ENCODE measurements at regions not wholly inside any gene's neighbourhood (a gene's known extent, or its start where the extent isn't known, plus 50 kb on each side); places are given as distances from the start of the nearest gene placed in this dataset.
"Not testable (repeated sequence)": the region's sequence is repeated elsewhere in the genome, so short reads cannot be mapped to it uniquely, and the experiment has no call there.

GRCh38 chr7:76809856-76810255 lies 182.8 kb upstream of the POMZP3 start:
- FAIRE-seq; H3K27me3 ChIP-seq (ENCODE audit: control insufficient read depth in 2 of 2, insufficient read depth in 2 of 2, low read length in 2 of 2); H3K79me2 ChIP-seq (ENCODE audit: control insufficient read depth, insufficient read depth, low read length); H3K9ac ChIP-seq (replicated peaks; ENCODE audit: extremely low read depth, insufficient read depth, low read length); POLR2A ChIA-PET; H3K4me1 ChIP-seq (ENCODE audit: control insufficient read depth, extremely low read depth, insufficient read depth, low read length); intact Hi-C loops (cut with micrococcal nuclease); H3K27ac ChIP-seq (ENCODE audit: insufficient read depth, low read depth, low read length); H3K9me3 ChIP-seq (replicated peaks; ENCODE audit: control insufficient read depth, insufficient read depth, low read length); H3K36me3 ChIP-seq (ENCODE audit: control insufficient read depth in 2 of 2, extremely low read depth in 1 of 2, insufficient read depth in 2 of 2, low read length in 2 of 2); dilution Hi-C loops (cut with MboI; ENCODE audit: extremely low pct_ligation_motif_present, low sequenced_read_pairs); H3K4me3 ChIP-seq (replicated peaks in 1 of 3; ENCODE audit: insufficient read depth in 1 of 3, low read depth in 1 of 3, low read length in 3 of 3); CTCF ChIA-PET; BruUV-seq (replicated peaks); H3K4me2 ChIP-seq (ENCODE audit: insufficient read depth, low read length); H2AFZ ChIP-seq (ENCODE audit: low read depth, low read length); H4K20me1 ChIP-seq (replicated peaks; ENCODE audit: control insufficient read depth, extremely low read depth, insufficient read depth, low read length); DNase-seq (ENCODE audit: low read depth, low spot score); H3K9me1 ChIP-seq (replicated peaks; ENCODE audit: control insufficient read depth, extremely low read depth, insufficient read depth, low read length): not testable (repeated sequence)

- H3K4me2 ChIP-seq (ENCODE audit: insufficient read depth, low read length); DNase-seq (ENCODE audit: low read depth, low spot score); FAIRE-seq; H3K4me1 ChIP-seq (ENCODE audit: control insufficient read depth, extremely low read depth, insufficient read depth, low read length); H3K9me3 ChIP-seq (replicated peaks; ENCODE audit: control insufficient read depth, insufficient read depth, low read length); H2AFZ ChIP-seq (ENCODE audit: low read depth, low read length); CTCF ChIA-PET; H3K27ac ChIP-seq (ENCODE audit: insufficient read depth, low read depth, low read length); H4K20me1 ChIP-seq (replicated peaks; ENCODE audit: control insufficient read depth, extremely low read depth, insufficient read depth, low read length); BruUV-seq (replicated peaks); H3K27me3 ChIP-seq (ENCODE audit: control insufficient read depth in 2 of 2, insufficient read depth in 2 of 2, low read length in 2 of 2); H3K79me2 ChIP-seq (ENCODE audit: control insufficient read depth, insufficient read depth, low read length); POLR2A ChIA-PET; H3K4me3 ChIP-seq (replicated peaks in 1 of 3; ENCODE audit: insufficient read depth in 1 of 3, low read depth in 1 of 3, low read length in 3 of 3); H3K36me3 ChIP-seq (ENCODE audit: control insufficient read depth in 2 of 2, extremely low read depth in 1 of 2, insufficient read depth in 2 of 2, low read length in 2 of 2); dilution Hi-C loops (cut with MboI; ENCODE audit: extremely low pct_ligation_motif_present, low sequenced_read_pairs); H3K9me1 ChIP-seq (replicated peaks; ENCODE audit: control insufficient read depth, extremely low read depth, insufficient read depth, low read length); intact Hi-C loops (cut with micrococcal nuclease); H3K9ac ChIP-seq (replicated peaks; ENCODE audit: extremely low read depth, insufficient read depth, low read length): not testable (repeated sequence)
These were observed 180.6 kb upstream of the POMZP3 start for GRCh38 chr7:76807588-76808100.

- H3K9me3 ChIP-seq (replicated peaks; ENCODE audit: control insufficient read depth, insufficient read depth, low read length); POLR2A ChIA-PET; H3K9ac ChIP-seq (replicated peaks; ENCODE audit: extremely low read depth, insufficient read depth, low read length); DNase-seq (ENCODE audit: low read depth, low spot score); H4K20me1 ChIP-seq (replicated peaks; ENCODE audit: control insufficient read depth, extremely low read depth, insufficient read depth, low read length); H3K4me3 ChIP-seq (replicated peaks in 1 of 3; ENCODE audit: insufficient read depth in 1 of 3, low read depth in 1 of 3, low read length in 3 of 3); H3K9me1 ChIP-seq (replicated peaks; ENCODE audit: control insufficient read depth, extremely low read depth, insufficient read depth, low read length); H3K27ac ChIP-seq (ENCODE audit: insufficient read depth, low read depth, low read length); FAIRE-seq; BruUV-seq (replicated peaks); dilution Hi-C loops (cut with MboI; ENCODE audit: extremely low pct_ligation_motif_present, low sequenced_read_pairs); H3K79me2 ChIP-seq (ENCODE audit: control insufficient read depth, insufficient read depth, low read length); H3K36me3 ChIP-seq (ENCODE audit: control insufficient read depth in 2 of 2, extremely low read depth in 1 of 2, insufficient read depth in 2 of 2, low read length in 2 of 2); H2AFZ ChIP-seq (ENCODE audit: low read depth, low read length); H3K27me3 ChIP-seq (ENCODE audit: control insufficient read depth in 2 of 2, insufficient read depth in 2 of 2, low read length in 2 of 2); intact Hi-C loops (cut with micrococcal nuclease); H3K4me2 ChIP-seq (ENCODE audit: insufficient read depth, low read length); CTCF ChIA-PET; H3K4me1 ChIP-seq (ENCODE audit: control insufficient read depth, extremely low read depth, insufficient read depth, low read length): not testable (repeated sequence)
These were observed 179.4 kb upstream of the POMZP3 start for GRCh38 chr7:76806460-76806859.

GRCh38 chr7:76806010-76806409 lies 178.9 kb upstream of the POMZP3 start:
- H3K9me1 ChIP-seq (replicated peaks; ENCODE audit: control insufficient read depth, extremely low read depth, insufficient read depth, low read length); H3K4me3 ChIP-seq (replicated peaks in 1 of 3; ENCODE audit: insufficient read depth in 1 of 3, low read depth in 1 of 3, low read length in 3 of 3); H3K9ac ChIP-seq (replicated peaks; ENCODE audit: extremely low read depth, insufficient read depth, low read length); H3K27me3 ChIP-seq (ENCODE audit: control insufficient read depth in 2 of 2, insufficient read depth in 2 of 2, low read length in 2 of 2); BruUV-seq (replicated peaks); H3K79me2 ChIP-seq (ENCODE audit: control insufficient read depth, insufficient read depth, low read length); H3K27ac ChIP-seq (ENCODE audit: insufficient read depth, low read depth, low read length); H3K36me3 ChIP-seq (ENCODE audit: control insufficient read depth in 2 of 2, extremely low read depth in 1 of 2, insufficient read depth in 2 of 2, low read length in 2 of 2); H3K9me3 ChIP-seq (replicated peaks; ENCODE audit: control insufficient read depth, insufficient read depth, low read length); dilution Hi-C loops (cut with MboI; ENCODE audit: extremely low pct_ligation_motif_present, low sequenced_read_pairs); intact Hi-C loops (cut with micrococcal nuclease); H2AFZ ChIP-seq (ENCODE audit: low read depth, low read length); H3K4me1 ChIP-seq (ENCODE audit: control insufficient read depth, extremely low read depth, insufficient read depth, low read length); CTCF ChIA-PET; H4K20me1 ChIP-seq (replicated peaks; ENCODE audit: control insufficient read depth, extremely low read depth, insufficient read depth, low read length); POLR2A ChIA-PET: not testable (repeated sequence)
- peak overlapping the region; percentile 50 for H3K4me2 ChIP-seq (ENCODE audit: insufficient read depth, low read length)
- DNase-seq (ENCODE audit: low read depth, low spot score), result peak; percentile 68
- peak; percentile 85 for FAIRE-seq

Data from endothelial cell of umbilical vein (primary cell).